GM18520 (cell line): ENCODE measurements at regions not wholly inside any gene's neighbourhood (a gene's known extent, or its start where the extent isn't known, plus 50 kb on each side); places are given as distances from the start of the nearest gene placed in this dataset.

Source experiments
- ATAC-seq: cut with Tn5 transposase; IDR thresholded peaks from one replicate; pipeline ENCODE4 v1.9.1; 2021; ENCODE audit not compliant: unreplicated experiment

DNA sequence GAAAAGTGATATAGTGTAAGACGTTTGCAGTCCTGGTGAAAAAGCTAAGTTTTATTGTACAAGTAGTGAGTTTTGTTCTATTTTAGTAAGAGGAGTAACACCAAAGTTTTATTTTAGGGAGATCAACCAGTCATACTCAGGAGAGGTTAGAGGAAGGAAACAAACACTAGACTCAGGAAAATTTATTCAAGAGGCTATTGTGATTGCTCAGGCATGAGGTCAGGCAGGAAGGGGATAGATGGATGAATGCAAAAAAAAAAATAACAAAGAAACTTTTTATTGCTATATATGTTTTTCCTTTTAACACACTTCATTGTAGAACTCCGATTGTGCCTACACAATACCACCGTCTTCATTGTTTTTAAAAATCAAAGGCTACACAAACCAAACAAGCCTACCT lies 189.0 kb downstream of the LYPLAL1 start:
- ATAC-seq, result no peak

GRCh38 chr1:219359126-219359525 lies 185.4 kb downstream of the LYPLAL1 start:
- no peak for ATAC-seq

DNA sequence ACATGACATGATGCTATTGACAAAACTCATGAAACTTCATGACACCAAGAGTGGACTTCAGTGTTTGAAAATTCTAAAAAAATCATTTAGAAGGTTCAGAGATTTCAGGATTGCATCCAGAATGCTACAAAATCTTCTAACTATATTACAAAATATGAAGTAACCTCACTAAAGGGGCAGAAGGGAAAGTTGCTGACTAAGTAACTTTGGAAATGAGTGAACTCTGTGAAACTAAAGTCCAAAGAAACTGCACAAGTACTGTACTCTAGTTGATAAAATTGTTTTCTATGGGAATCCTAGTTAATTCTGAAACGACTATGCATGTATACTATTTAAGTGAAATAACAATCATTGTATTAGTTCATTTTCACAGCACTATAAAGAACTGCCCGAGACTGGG lies 184.4 kb downstream of the LYPLAL1 start:
- ATAC-seq, result no peak

DNA sequence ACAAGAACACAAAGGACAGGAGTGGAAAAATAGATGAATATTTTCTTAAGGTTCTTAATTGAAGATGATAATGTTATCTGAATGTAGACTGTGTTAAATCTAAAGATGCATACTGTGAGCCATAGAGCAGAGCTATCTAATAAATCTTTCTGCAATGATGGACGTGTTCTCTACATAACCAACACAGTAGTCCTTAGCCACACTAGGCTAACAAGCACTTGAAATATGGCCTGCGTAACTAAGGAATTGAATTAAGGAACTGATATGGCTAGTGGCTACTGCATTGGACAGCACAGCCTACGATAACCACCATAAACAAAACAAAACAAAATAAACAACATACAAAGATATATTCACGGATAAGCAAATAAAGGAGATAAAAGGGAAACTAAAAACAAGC lies 181.3 kb downstream of the LYPLAL1 start:
- ATAC-seq, result no peak

GRCh38 chr1:219352961-219353651 lies 179.4 kb downstream of the LYPLAL1 start:
- no peak for ATAC-seq

- ATAC-seq, result no peak
Observed at GRCh38 chr1:219350172-219350931, 176.7 kb downstream of the LYPLAL1 start.

- ATAC-seq, result no peak
Observed at GRCh38 chr1:219347921-219348391, 174.3 kb downstream of the LYPLAL1 start.

GRCh38 chr1:219347376-219347775 lies 173.7 kb downstream of the LYPLAL1 start:
- ATAC-seq, result no peak

DNA sequence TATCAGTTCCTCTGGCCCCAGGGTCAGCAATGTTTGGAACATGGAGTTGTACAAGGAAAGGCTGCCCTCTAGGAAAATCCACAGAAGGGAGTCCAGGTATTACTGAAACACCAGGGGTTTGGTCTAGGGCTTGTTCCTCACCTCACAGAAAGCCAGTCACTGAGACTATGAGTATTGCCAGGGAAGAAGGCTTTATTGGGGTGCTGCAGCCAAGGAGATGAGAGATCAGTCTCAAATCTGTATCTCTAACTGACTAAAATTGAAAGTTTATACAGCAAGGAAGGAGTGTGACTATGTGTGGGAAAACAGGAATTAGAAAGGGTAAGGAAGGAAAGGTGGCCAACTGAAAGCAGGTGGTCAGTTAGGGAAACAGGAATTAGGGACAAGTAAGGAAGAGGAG lies 172.3 kb downstream of the LYPLAL1 start:
- ATAC-seq, result no peak

DNA sequence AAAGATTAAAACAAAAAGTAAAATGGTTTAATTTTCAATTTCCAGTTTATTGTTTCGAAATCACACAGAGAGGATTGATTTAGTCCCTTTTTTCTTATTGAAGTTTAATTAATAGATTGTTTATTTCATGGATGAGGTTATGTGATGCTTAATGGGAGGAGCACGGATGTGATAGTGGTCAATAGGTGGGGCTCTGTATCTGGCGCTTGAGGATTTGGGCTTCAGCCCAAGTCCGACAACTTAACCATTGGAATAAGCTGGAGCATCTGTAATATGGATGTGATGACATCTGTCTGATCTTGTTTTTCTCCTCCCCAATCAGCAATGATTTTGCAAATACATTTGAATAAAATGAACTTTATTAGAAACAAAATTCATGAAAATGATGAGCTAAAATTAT lies 169.2 kb downstream of the LYPLAL1 start:
- ATAC-seq, result no peak

DNA sequence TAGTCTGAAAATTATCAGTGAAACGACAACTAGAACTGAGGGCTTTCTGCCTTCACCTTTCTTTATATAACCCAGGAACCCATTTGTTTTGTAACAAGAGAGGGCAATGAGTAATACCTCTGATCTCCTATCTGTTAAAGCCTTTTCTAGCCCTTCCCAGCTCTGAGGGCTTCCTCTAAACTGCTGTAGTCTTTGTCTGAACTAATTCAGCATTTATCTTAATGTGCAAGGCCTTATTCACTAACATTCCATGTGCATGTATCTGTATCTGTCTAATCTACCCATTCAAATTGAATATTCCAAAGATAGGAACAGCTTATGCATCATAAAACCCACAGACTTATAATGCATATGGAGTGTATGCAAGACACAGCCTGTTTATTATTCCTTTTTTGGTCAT lies 167.1 kb downstream of the LYPLAL1 start:
- ATAC-seq, result no peak

DNA sequence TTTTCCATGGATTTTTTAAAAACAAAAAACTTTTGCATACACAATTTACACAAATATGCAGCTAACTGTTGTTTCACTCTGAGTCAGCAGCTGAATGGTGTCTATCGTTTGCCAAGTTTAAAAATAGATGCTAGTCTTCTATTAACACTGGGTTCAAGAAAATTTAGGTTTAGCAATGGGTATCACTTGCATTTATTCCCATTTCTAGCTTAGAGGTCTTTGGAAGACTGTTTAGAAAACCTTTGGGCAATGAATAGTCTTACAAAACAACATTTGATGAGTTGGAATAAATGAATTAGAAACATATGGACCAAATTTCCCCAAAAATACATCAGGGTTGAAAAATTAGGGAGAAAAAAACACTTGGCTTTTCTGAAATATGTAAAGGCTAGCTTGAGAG lies 165.8 kb downstream of the LYPLAL1 start:
- ATAC-seq, result no peak

DNA sequence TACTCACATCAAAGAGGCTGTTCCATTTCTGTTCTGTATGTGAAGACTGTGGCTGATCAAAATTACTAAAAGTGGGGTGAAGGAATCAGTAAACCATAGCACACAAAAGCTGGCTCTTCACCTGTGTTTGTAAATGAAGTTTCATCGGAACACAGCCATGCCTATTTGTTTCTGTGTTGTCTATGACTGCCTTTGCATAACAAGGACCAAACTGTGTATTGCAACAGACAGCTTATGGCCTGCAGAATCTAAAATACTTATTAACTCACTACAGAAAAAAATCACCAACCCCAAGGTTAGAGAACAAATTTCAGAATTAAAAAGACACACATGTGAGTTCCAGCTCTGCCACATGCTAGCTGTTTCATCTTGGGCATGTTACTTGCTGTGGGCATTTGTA lies 163.9 kb downstream of the LYPLAL1 start:
- no peak for ATAC-seq

- ATAC-seq, result no peak
Observed at GRCh38 chr1:219333626-219334025, 159.9 kb downstream of the LYPLAL1 start.

GRCh38 chr1:219331424-219331823 lies 157.7 kb downstream of the LYPLAL1 start:
- no peak for ATAC-seq

GRCh38 chr1:219330669-219331068 lies 157.0 kb downstream of the LYPLAL1 start:
- ATAC-seq, result no peak

GRCh38 chr1:219330001-219330400 lies 156.3 kb downstream of the LYPLAL1 start:
- ATAC-seq, result no peak

DNA sequence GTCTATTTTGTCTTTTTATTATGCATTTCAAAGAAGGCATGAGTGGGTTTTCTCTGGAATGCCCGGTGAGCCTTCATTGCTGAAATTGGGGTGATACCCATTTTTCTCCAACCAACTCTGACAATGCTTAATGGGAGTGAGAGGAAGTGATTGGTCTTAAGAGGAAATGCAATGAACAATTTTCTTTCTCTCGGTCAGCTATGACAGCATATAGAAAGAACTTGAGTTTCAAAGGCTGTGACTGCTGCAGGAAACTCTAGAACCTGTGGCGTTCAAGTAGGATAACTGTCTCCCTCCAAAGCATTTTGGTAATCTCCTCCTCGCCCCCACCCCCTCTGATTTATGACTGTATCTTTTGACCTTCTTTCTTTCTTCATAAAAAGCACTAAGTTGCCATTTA lies 155.9 kb downstream of the LYPLAL1 start:
- ATAC-seq, result no peak

DNA sequence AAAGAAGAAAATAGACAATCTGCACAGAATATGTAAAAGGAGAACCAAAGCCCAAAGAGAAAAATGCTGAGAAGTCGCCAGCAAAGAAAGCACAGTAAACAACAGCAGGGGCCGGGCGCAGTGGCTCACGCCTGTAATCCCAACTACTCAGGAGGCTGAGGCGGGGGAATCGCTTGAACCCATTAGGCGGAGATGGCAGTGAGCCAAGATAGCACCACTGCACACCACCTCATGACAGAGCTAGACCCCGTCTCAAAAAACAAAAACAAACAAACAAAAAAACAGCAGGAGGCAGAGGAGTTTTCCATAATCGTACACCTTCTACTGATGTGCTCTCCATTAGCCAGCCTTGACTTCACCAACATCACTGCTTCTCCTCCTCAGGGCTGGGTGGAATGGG lies 153.2 kb downstream of the LYPLAL1 start:
- no peak for ATAC-seq

GRCh38 chr1:219325368-219325742 lies 151.7 kb downstream of the LYPLAL1 start:
- ATAC-seq, result peak; percentile 15

DNA sequence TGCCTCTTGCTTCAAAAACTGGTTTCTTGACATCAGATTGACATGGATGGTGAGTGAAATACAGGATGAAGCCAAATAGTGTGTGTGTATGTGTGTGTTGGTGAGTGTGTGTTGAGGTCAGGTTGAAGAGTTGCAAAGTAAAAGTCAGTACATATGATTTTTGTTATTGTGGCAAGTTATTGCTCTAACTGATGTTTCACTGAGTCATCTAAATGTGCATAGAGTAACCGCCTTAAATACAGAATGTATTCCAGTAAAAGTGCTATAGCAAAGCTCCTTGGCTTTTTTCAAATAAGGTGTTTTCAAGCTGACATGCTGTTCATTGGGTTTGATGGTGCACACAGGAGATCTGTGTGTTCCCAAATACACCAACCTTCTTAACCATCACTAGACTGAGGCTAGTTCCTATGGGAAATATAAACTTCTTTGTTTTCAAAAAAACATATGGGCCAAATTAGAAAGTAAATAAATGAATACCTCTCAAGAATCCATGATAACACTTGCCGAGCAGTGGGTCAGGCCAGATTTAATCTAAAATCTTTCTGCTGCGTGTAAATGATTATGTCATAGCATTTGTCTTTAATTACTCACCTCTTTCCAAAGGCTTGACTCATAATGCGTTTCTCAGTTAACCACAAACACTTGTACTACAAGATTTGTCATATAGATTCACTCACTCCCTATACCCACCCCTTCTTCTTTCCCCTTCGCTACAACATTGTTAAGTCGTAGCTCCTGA lies 151.1 kb downstream of the LYPLAL1 start:
- peak; percentile 84 for ATAC-seq

DNA sequence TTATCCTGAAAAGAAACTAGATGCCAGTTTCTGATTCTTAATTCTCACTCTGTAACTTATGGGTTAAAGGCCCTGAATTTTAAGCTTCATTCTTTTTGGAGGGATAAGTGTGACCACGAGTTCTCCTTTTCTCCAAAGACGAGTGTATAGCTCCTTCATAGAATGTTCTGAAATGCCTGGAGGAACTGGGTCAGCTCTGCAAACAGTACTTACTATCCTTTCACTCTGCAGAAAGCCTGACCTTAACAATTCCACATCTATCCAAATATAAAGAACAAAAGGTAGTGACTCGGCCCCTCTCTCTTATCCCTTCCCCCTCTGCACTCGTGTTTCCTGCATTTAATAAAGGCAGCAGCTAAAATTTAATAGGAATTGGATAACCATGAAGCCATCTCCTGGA lies 150.5 kb downstream of the LYPLAL1 start:
- no peak for ATAC-seq
